ENCODE measurements at regions not wholly inside any gene's neighbourhood (a gene's known extent, or its start where the extent isn't known, plus 50 kb on each side); places are given as distances from the start of the nearest gene placed in this dataset.

DNA sequence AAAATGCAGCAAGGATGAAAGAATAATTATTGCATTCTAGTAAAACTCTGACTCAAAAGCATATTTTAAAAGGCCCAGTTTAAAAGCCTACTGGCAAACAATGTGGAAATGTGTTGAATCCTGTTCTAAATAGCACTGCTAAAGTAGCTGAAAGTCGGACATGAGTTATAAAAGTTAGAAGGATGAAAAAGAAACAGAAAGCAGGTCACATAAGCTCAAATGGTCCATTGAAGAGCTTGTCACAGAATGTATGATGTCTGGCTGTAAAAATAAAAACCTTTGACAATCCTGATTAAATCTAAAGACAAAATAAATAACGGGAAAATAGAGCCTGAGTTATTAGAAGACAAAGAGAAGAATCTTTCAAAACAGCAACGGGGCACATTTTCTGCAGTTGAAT is 218.6 kb upstream of the UFL1 start:
- no peak for DNase-seq (ENCODE audit: low spot score)
- in situ Hi-C loops (cut with MboI; ENCODE audit: low sequenced_read_pairs, unreplicated experiment), result no loop called here
- TF ChIP-seq, protein P1, sequence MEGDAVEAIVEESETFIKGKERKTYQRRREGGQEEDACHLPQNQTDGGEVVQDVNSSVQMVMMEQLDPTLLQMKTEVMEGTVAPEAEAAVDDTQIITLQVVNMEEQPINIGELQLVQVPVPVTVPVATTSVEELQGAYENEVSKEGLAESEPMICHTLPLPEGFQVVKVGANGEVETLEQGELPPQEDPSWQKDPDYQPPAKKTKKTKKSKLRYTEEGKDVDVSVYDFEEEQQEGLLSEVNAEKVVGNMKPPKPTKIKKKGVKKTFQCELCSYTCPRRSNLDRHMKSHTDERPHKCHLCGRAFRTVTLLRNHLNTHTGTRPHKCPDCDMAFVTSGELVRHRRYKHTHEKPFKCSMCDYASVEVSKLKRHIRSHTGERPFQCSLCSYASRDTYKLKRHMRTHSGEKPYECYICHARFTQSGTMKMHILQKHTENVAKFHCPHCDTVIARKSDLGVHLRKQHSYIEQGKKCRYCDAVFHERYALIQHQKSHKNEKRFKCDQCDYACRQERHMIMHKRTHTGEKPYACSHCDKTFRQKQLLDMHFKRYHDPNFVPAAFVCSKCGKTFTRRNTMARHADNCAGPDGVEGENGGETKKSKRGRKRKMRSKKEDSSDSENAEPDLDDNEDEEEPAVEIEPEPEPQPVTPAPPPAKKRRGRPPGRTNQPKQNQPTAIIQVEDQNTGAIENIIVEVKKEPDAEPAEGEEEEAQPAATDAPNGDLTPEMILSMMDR (IDR thresholded peaks at IDR 0.05; ENCODE audit: borderline replicate concordance, control extremely low read depth, extremely low read depth, insufficient read depth, missing control alignments), result no peak

DNA sequence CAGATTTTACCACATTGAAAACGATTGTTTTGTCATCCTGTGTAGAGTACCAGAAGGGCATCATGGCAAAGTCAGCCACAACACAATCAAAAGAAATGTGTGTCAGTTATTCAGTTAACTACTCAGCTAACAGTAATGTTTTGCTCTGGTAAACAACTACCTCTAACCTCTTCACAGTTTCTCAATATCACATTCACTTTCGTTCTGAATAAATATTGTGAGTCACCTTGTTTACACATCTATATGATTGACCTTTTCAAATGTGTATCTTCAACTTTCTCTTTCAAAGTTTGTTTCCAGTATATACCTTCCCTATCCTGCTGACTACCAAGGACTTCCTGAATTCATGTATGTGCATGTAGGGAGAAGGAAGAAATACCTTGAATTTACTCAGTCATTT is 216.6 kb upstream of the UFL1 start:
- peak; percentile 15 for DNase-seq (ENCODE audit: low spot score)
- TF ChIP-seq, protein P1 (IDR thresholded peaks at IDR 0.05; ENCODE audit: borderline replicate concordance, control extremely low read depth, extremely low read depth, insufficient read depth, missing control alignments), result no peak
- in situ Hi-C loops (cut with MboI; ENCODE audit: low sequenced_read_pairs, unreplicated experiment), result no loop called here

DNA sequence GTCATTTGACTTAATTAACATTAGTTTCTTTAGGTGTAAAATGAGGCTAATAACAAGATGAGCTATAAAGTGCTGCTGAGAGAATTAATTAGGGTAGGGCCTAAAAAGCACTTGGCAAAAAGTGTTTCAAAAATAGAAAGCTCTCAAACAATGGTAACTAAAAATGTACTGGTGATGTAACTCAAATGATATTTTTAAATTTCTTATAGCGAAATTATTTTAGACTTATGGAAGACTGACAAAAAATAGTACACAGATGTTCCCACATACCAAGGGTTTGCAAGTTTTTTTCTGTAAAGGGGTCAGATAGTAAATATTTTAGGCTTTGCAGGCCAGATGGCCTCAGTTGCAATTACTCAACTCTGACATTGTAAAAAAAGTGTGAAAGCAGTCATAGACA is 190.7 kb upstream of the UFL1 start:
- in situ Hi-C loops (cut with MboI; ENCODE audit: low sequenced_read_pairs, unreplicated experiment), result no loop called here
- no peak for DNase-seq (ENCODE audit: low spot score)
- TF ChIP-seq, protein P1 (IDR thresholded peaks at IDR 0.05; ENCODE audit: borderline replicate concordance, control extremely low read depth, extremely low read depth, insufficient read depth, missing control alignments), result no peak

DNA sequence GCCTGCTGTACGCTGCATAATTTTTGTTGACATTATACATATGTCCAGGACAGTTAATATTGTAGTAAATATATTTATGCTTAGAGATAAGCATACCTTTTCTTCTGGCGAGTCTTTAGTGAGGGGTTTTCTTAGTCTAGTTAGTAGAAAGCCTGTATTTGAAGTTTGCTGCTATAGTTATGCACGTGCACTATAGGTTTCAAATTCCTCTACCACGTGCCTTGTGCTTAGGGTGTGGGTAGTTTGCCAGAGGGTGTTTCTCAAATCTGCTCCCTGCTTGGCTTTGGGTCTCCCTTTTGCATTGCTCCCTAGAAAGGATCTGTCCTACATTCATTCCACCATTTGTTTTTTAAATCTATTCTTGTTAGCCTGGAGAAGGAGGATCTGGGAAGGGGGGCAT is 181.4 kb upstream of the UFL1 start:
- DNase-seq (ENCODE audit: low spot score), result no peak

DNA sequence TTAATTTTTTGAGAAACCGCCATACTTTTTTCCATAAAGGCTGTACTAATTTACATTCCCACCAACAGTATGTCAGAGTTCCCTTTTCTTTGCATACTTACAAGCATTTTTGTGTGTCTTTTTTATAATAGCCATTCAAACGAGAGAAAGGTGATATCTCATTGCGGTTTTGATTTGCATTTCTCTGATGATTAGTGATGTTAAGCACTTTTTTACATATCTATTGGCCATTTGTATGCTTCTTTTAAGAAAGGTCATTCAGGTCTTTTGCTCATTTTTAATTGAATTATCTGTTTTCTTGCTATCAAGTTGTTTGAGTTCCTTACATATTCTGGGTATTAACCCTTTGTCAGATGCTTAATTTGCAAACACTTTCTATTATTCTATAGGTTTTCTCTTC is 176.1 kb upstream of the UFL1 start:
- in situ Hi-C loops (cut with MboI; ENCODE audit: low sequenced_read_pairs, unreplicated experiment), result no loop called here
- TF ChIP-seq, protein P1 (IDR thresholded peaks at IDR 0.05; ENCODE audit: borderline replicate concordance, control extremely low read depth, extremely low read depth, insufficient read depth, missing control alignments), result no peak
- DNase-seq (ENCODE audit: low spot score), result no peak

More for the DNA sequence above, 181.4 kb upstream of the UFL1 start:
- TF ChIP-seq, protein P1 (IDR thresholded peaks at IDR 0.05; ENCODE audit: borderline replicate concordance, control extremely low read depth, extremely low read depth, insufficient read depth, missing control alignments), result no peak
- in situ Hi-C loops (cut with MboI; ENCODE audit: low sequenced_read_pairs, unreplicated experiment), result no loop called here

DNA sequence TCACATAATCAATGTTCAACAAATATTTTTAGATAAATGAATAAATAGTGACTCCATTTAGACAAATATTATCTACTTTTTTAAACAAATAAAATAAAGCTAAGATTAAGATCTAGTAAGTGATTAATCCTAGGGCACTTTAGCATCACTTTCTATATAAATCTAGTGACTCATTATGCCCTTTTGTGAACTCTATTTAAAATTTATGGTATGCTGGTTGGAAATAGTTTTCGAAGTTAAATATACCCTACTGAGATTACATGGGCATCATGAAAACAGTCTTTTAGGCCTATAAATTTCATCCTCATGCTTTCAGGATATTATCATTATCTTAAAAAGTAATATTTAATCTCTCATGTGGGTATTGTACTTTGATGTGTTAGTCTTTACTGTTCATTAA is 140.4 kb upstream of the UFL1 start:
- in situ Hi-C loops (cut with MboI; ENCODE audit: low sequenced_read_pairs, unreplicated experiment), result no loop called here
- TF ChIP-seq, protein P1 (IDR thresholded peaks at IDR 0.05; ENCODE audit: borderline replicate concordance, control extremely low read depth, extremely low read depth, insufficient read depth, missing control alignments), result no peak
- no peak for DNase-seq (ENCODE audit: low spot score)
